ENCODE measurements at regions not wholly inside any gene's neighbourhood (a gene's known extent, or its start where the extent isn't known, plus 50 kb on each side); places are given as distances from the start of the nearest gene placed in this dataset.

- no peak for DNase-seq (ENCODE audit: low spot score)
These were observed 136.1 kb downstream of the KCTD12 start for GRCh38 chr13:76750126-76750525.

GRCh38 chr13:76745261-76746200, 140.7 kb downstream of the KCTD12 start:
- no peak for DNase-seq (ENCODE audit: low spot score)

GRCh38 chr13:76741624-76742023, 144.6 kb downstream of the KCTD12 start:
- no peak for DNase-seq (ENCODE audit: low spot score)

- DNase-seq (ENCODE audit: low spot score), result no peak
These were observed 145.2 kb downstream of the KCTD12 start for GRCh38 chr13:76741046-76741445.

GRCh38 chr13:76738616-76739015, 147.6 kb downstream of the KCTD12 start:
- DNase-seq (ENCODE audit: low spot score), result no peak

- no peak for DNase-seq (ENCODE audit: low spot score)
These were observed 148.7 kb downstream of the KCTD12 start for GRCh38 chr13:76737526-76737925.

GRCh38 chr13:76735641-76736040, 150.6 kb downstream of the KCTD12 start:
- no peak for DNase-seq (ENCODE audit: low spot score)

- no peak for DNase-seq (ENCODE audit: low spot score)
These were observed 152.5 kb downstream of the KCTD12 start for GRCh38 chr13:76733671-76734070.

GRCh38 chr13:76732367-76732766, 153.8 kb downstream of the KCTD12 start:
- DNase-seq (ENCODE audit: low spot score), result no peak

- DNase-seq (ENCODE audit: low spot score), result no peak
These were observed 156.0 kb downstream of the KCTD12 start for GRCh38 chr13:76730220-76730619.

GRCh38 chr13:76729691-76730090, 156.5 kb downstream of the KCTD12 start:
- DNase-seq (ENCODE audit: low spot score), result no peak

GRCh38 chr13:76725896-76726295, 160.3 kb downstream of the KCTD12 start:
- DNase-seq (ENCODE audit: low spot score), result no peak

GRCh38 chr13:76725211-76725610, 161.0 kb downstream of the KCTD12 start:
- DNase-seq (ENCODE audit: low spot score), result no peak

GRCh38 chr13:76724421-76724820, 161.8 kb downstream of the KCTD12 start:
- DNase-seq (ENCODE audit: low spot score), result no peak

GRCh38 chr13:76723551-76724232, 162.5 kb downstream of the KCTD12 start:
- DNase-seq (ENCODE audit: low spot score), result no peak

GRCh38 chr13:76722782-76723181, 163.4 kb downstream of the KCTD12 start:
- DNase-seq (ENCODE audit: low spot score), result no peak

GRCh38 chr13:76720821-76721220, 165.4 kb downstream of the KCTD12 start:
- no peak for DNase-seq (ENCODE audit: low spot score)

- DNase-seq (ENCODE audit: low spot score), result no peak
These were observed 165.8 kb downstream of the KCTD12 start for GRCh38 chr13:76720416-76720815.

- no peak for DNase-seq (ENCODE audit: low spot score)
These were observed 166.2 kb downstream of the KCTD12 start for GRCh38 chr13:76719955-76720354.

- DNase-seq (ENCODE audit: low spot score), result no peak
These were observed 169.1 kb downstream of the KCTD12 start for GRCh38 chr13:76717092-76717491.

- no peak for DNase-seq (ENCODE audit: low spot score)
These were observed 170.6 kb downstream of the KCTD12 start for GRCh38 chr13:76715621-76716020.

- no peak for DNase-seq (ENCODE audit: low spot score)
These were observed 171.1 kb downstream of the KCTD12 start for GRCh38 chr13:76715075-76715474.

GRCh38 chr13:76713280-76713679, 172.9 kb downstream of the KCTD12 start:
- no peak for DNase-seq (ENCODE audit: low spot score)
